Colonic mucosa (tissue), 4 donors: ENCODE measurements at regions not wholly inside any gene's neighbourhood (a gene's known extent, or its start where the extent isn't known, plus 50 kb on each side); places are given as distances from the start of the nearest gene placed in this dataset.

ENCODE experiments used
- DNase-seq: peaks from one replicate; pipeline ENCODE4 v3.0.0-alpha.2; 2020
- H3K27ac ChIP-seq: fragments of 200-600 bp; one replicate; pipeline ENCODE4 v1.8.0; 2021
- H3K27me3 ChIP-seq: fragments of 200-600 bp; one replicate; pipeline ENCODE4 v1.8.0; 2021
- H3K36me3 ChIP-seq: fragments of 200-600 bp; one replicate; pipeline ENCODE4 v1.8.0; 2021
- H3K4me1 ChIP-seq: fragments of 200-600 bp; one replicate; pipeline ENCODE4 v1.8.0; 2021; ENCODE audit warnings: mild to moderate bottlenecking
- H3K4me3 ChIP-seq: fragments of 200-600 bp; one replicate; pipeline ENCODE4 v1.8.0; 2021
- H3K9ac ChIP-seq, 2 donors: one replicate each; pipeline ENCODE4 v1.7.0; 2013; ENCODE audit warnings: control low read depth in 2 of 2, low read depth in 2 of 2, low read length in 2 of 2
- H3K9me3 ChIP-seq: fragments of 200-600 bp; one replicate; pipeline ENCODE4 v1.8.0; 2021
- CTCF ChIP-seq: fragments of 200-600 bp; IDR thresholded peaks from one replicate; pipeline ENCODE4 v1.8.0; 2022; ENCODE audit warnings: antibody characterized with exemption, mild to moderate bottlenecking
- intact Hi-C: fragments of 100-400 bp; cut with DNase I; formaldehyde crosslinking; loops from one replicate; pipeline ENCODE4 v1.14.1; 2022
- donor health status: healthy.
- donor health status: DM: no; HTN: no; CAD: no.
- donor health status: DM: no; HTN: no; CAD: no.

- H3K4me1 ChIP-seq = no peaks in the 10 kb centered on the region
- intact Hi-C loops = no loop called here
- H3K36me3 ChIP-seq = no peaks in the 10 kb centered on the region
- TF ChIP-seq CTCF = no peak
- H3K27ac ChIP-seq = no peak overlapping the region
- peaks cover 3% of the 10 kb centered on the region for H3K9me3 ChIP-seq
- no peak for DNase-seq
- no peaks in the 10 kb centered on the region for H3K27me3 ChIP-seq
- no peak overlapping the region for H3K4me3 ChIP-seq
- H3K9ac ChIP-seq = no peak overlapping the region
These were observed 1796.9 kb downstream of the SLITRK5 start for GRCh38 chr13:89468081-89468480.

GRCh38 chr13:89470901-89471300 lies 1799.7 kb downstream of the SLITRK5 start:
- H3K4me3 ChIP-seq = no peak overlapping the region
- no peak for DNase-seq
- H3K27me3 ChIP-seq = no peaks in the 10 kb centered on the region
- H3K27ac ChIP-seq = no peak overlapping the region
- peaks cover 3% of the 10 kb centered on the region for H3K9me3 ChIP-seq
- intact Hi-C loops = no loop called here
- TF ChIP-seq CTCF = no peak
- H3K9ac ChIP-seq = no peak overlapping the region
- no peaks in the 10 kb centered on the region for H3K4me1 ChIP-seq
- no peaks in the 10 kb centered on the region for H3K36me3 ChIP-seq

GRCh38 chr13:89474432-89474831 lies 1803.3 kb downstream of the SLITRK5 start:
- TF ChIP-seq CTCF = no peak
- Histone ChIP-seq H3K27me3 (no peaks in the 10 kb centered on the region), H3K9me3 (peaks cover 3% of the 10 kb centered on the region)

GRCh38 chr13:89486065-89486464 lies 1814.9 kb downstream of the SLITRK5 start:
- H3K4me1 ChIP-seq = no peaks in the 10 kb centered on the region
- no peak overlapping the region for H3K4me3 ChIP-seq
- no peaks in the 10 kb centered on the region for H3K27me3 ChIP-seq
- intact Hi-C loops = no loop called here
- H3K36me3 ChIP-seq = no peaks in the 10 kb centered on the region
- no peak for DNase-seq
- no peak for TF ChIP-seq CTCF
- no peak overlapping the region for H3K9ac ChIP-seq
- H3K27ac ChIP-seq = no peak overlapping the region
- H3K9me3 ChIP-seq = no peaks in the 10 kb centered on the region

More at GRCh38 chr13:89474432-89474831, 1803.3 kb downstream of the SLITRK5 start:
- H3K4me3 ChIP-seq = no peak overlapping the region
- intact Hi-C loops = no loop called here
- no peaks in the 10 kb centered on the region for H3K36me3 ChIP-seq
- no peak overlapping the region for H3K9ac ChIP-seq
- DNase-seq = no peak
- no peaks in the 10 kb centered on the region for H3K4me1 ChIP-seq
- no peak overlapping the region for H3K27ac ChIP-seq

GRCh38 chr13:89486709-89487108 lies 1815.5 kb downstream of the SLITRK5 start:
- H3K4me1 ChIP-seq = no peaks in the 10 kb centered on the region
- no peaks in the 10 kb centered on the region for H3K27me3 ChIP-seq
- H3K9ac ChIP-seq = no peak overlapping the region
- no peak for TF ChIP-seq CTCF
- H3K36me3 ChIP-seq = no peaks in the 10 kb centered on the region
- intact Hi-C loops = no loop called here
- H3K27ac ChIP-seq = no peak overlapping the region
- no peak for DNase-seq
- no peaks in the 10 kb centered on the region for H3K9me3 ChIP-seq
- H3K4me3 ChIP-seq = no peak overlapping the region

GRCh38 chr13:89490661-89491060 lies 1819.5 kb downstream of the SLITRK5 start:
- TF ChIP-seq CTCF = no peak
- no peak for DNase-seq

More at GRCh38 chr13:89490661-89491060, 1819.5 kb downstream of the SLITRK5 start:
- H3K9ac ChIP-seq = no peak overlapping the region
- no peaks in the 10 kb centered on the region for H3K27me3 ChIP-seq
- H3K4me1 ChIP-seq = no peaks in the 10 kb centered on the region
- no peak overlapping the region for H3K27ac ChIP-seq
- H3K9me3 ChIP-seq = no peaks in the 10 kb centered on the region
- H3K4me3 ChIP-seq = no peak overlapping the region
- H3K36me3 ChIP-seq = no peaks in the 10 kb centered on the region
- intact Hi-C loops = no loop called here
